GM21447 (cell line): ENCODE measurements at regions not wholly inside any gene's neighbourhood (a gene's known extent, or its start where the extent isn't known, plus 50 kb on each side); places are given as distances from the start of the nearest gene placed in this dataset.
"Not testable (repeated sequence)": the region's sequence is repeated elsewhere in the genome, so short reads cannot be mapped to it uniquely, and the experiment has no call there.

Source experiments
- ATAC-seq: cut with Tn5 transposase; IDR thresholded peaks from one replicate; pipeline ENCODE4 v1.9.1; 2021; ENCODE audit not compliant: unreplicated experiment

DNA sequence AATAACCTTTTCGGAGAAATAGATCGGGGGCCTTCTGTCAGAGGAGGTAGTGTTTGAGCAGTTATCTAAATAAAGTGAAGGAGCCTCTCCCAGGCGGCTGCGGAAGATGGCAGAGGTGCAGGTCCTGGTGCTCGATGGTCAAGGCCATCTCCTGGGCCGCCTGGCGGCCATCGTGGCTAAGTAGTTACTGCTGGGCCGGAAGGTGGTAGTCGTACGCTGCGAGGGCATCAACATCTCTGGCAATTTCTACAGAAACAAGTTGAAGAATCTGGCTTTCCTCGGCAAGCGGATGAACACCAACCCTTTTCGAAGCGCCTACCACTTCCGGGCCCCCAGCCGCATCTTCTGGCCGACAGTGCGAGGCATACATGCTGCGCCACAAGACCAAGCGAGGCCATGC is 186.1 kb downstream of the KTN1 start:
- no peak for ATAC-seq

DNA sequence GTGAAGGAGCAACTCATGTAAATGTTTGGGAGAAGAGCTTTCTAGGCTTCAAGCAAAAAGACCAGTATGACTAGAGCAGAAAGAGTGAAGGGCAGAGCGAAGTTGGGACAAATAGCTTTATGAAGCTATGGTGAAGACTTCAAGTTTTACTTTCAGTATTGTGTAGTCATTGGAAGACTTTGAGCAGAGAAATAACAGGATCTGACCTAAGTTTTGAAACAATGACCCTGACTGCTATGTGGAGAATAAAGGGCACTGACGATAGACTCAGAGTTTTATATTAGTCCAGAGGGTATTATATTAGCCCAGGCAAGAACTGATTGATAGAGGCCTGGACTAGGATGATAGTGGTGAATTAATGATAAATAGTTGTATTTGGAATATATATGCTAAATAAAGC is 187.3 kb downstream of the KTN1 start:
- no peak for ATAC-seq

DNA sequence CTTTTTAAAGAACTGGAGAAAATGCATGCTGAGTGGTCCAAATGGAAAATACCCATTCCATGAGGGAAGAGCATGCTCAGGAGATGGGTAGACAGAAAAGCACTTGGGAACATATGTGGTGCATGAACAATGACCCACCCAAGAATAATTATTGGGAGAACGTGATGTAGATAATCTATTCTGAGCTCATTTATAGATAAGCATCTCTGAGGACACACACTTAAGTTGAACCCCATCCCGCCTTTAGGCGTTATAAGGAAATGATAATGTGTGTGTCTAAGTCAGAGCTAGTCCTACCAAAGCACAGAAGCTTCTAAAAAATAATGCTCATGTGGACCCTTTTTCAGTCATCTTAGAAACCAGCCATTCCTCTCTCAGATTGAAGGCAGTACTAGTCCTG is 189.9 kb downstream of the KTN1 start:
- no peak for ATAC-seq

DNA sequence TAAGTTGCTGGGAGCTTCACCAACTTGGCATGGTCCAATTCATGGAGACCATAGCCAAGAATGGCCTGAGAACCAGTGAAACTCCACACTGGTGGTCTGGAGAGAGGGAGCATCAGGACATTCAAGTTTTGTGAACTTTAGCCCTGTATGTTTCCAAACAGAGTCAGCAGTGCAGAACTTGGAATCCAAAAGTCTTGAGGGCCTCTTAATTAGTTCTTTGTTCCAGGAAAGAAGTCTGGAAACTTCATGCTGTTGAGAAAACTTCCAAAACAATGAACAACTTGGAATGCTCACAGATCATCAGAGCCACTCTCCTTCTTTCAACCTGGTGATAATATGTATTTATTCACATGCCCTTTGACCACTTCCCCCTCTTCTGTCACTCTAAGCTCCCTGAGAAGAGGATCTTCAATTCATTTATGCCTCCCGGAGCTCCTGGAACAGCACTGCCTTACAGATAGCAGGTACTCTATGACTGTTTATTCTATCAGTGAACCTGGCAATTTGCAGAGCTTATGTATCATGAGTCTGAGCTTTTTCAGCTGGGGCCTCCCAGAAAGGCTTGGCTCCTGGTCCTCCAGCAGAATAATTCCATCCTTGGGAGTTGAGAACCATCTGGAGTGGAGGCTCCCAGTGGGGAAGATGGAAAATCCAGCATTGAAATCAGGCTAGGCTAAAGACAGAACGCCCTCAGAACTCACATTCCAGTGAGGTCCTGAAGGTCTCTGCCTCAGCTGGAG is 191.4 kb downstream of the KTN1 start:
- no peak for ATAC-seq

DNA sequence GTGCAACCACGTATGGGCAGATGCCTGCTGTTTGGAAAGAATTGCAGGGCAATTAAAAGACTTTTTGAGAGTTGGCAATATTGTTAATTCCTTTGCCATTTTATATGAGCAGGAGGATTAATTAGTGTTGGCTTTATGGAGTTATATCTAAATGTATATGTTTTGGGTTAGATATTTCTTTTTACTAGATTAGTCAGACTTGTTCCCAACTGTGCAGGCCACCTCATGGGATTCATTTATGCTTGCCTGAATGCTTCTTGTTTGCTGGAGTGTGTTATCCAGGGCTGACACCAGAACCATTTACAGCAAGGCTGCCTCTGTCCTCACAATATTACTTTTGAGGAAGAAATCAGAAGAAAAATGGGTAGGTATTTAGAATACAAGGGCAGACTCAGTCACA is 192.5 kb downstream of the KTN1 start:
- ATAC-seq = no peak

DNA sequence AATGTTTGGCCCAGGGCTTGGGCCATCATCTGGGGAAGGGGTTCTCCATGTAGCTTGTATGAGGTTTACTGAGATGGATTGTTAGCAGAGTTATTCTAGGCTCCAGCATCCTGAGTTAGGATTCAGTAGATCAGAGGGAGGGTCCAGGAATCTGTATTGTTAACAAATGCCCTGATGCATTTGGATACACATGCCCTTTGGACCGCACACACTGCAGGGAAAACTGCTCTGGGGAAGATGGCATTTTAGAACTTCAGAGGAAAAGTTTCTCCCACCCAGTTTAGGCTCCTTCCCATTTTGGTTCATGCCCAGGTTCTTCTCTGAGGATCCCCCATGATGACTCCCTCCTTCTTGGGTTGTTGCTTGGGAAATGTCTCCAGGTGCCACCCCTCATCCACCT is 193.3 kb downstream of the KTN1 start:
- ATAC-seq = no peak

DNA sequence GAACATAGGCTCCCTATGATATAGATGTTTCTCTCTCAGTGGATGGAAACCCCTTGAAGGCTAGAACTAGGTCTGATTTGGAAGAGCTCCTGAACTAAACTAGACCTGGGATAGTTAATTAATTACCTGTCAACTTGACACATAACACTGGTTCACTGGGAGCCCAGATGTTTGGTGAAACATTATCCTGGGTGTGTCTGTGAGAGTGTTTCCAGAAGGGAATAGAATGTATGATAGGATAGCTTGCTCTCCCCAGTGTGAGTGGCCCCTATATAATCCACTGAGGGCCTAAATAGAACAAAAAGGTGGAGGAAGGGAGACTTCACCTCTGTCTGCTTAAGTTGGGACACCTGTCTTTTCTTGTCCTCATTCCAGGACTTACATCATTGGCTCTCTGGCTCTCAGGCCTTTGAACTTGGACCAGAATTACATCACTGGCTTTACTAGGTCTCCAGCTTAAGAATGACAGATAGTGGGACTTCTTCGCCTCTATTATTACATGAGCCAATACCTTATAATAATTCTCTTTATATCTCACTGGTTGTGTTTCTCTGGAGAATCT is 194.1 kb downstream of the KTN1 start:
- no peak for ATAC-seq

DNA sequence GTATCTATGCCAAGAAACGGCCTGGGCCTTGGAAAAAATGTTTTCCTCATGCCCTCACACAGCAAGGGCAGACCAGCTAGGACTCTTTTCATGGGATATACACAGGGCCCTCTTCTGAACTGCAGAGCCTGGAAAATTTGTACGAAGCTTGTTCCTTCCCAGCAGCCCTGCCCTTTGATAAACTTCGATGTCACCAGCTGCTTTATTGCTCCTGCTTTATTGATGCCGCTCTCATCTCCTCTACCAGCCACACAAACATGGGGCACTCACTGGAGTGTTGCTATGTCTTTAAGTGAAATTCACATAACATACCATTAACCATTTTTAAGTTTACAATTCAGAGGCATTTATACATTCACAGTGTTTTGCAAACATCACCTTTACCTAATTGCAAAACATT is 197.9 kb downstream of the KTN1 start:
- no peak for ATAC-seq

DNA sequence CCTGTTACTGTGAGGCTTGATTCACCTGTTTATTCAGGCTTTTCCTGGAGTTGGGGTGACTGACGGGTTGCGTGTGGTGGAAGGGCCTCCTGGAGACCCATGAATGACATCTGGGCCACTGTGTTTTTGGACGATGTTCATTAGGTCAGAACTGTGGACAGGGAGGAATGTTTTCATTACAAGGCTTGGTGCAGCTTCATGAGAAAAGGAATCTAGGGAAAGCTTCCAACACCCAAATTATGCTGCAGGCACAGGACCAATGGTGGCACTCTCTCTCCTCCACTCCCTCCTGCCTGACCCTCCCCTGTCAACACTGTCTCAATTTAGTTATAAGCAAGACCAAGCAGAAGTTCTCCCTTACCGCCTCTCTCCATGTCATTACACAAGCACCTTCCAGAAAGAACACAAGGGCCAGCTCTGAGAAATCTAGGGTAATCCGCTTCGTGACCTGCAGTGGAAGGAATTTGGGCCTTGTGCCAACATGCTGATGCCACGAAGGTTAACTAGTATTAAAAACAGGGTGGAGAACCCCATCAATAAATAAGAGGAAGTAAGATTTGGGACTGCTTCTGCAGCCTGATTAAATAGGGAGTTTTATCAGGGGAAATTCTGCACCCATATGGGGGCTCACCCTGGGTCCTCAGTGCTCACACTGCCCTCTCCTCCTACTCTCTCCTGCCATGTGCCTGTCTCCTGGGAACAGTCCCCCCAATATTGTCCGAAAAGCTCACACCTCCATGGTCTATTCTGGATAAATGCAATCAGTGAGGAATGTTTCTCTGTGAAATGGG is 200.3 kb downstream of the KTN1 start:
- ATAC-seq = no peak

DNA sequence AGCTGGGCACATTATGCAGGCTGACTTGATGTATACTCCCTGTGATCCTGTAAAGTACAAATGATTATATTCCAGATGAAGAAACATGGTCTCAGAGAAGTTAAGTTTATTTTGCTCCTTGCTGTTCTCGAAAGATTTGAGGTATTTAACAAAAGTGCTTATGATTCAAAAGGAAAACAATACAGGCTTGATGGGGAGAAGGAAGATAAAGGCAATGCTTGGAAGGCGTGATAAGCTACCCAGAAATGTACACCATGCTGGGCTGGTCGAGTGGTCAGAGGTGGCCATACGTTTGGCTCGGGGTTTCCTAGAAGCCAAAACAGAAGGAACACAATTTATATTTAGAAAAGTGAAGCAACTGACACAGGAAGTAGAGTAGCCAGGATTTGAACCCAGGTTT is 201.0 kb downstream of the KTN1 start:
- ATAC-seq = no peak

DNA sequence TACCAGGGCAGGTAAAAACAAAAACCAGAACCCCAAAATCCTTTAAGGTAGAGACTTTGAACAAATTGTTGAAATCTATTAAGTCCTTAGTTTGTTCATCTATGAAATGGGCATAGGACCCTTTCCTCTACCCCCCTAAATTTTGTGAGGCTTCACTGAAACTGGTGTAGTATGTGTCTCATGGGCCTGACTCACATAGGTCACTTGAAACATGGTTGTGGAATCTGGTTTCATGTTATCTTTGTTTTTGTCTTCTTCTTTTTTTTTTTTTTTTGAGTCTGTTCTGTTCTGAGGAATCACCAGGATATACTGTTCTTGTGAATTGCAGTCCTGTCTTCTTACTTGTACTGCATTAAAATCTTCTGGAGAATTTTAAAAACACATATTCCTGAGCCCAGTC is 202.2 kb downstream of the KTN1 start:
- no peak for ATAC-seq

DNA sequence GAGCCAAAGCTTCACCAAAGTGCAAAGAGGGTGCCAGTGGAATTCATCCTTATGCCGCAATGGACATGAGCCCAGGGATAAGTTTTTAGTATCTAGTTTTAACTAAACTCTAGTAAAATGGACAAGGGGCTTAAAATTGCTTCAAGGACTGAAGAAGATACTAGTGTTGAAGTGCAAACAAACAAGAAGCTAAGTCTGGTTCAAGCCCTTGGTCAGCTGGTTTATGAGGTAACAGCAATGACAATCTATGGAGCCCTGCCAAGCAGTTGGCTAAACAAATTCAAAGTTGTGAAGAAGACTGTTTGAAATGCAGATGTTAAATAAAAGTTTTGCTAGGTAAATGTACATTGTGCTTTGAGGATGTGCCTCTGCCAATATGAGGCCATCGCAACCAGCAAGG is 209.4 kb downstream of the KTN1 start:
- no peak for ATAC-seq

DNA sequence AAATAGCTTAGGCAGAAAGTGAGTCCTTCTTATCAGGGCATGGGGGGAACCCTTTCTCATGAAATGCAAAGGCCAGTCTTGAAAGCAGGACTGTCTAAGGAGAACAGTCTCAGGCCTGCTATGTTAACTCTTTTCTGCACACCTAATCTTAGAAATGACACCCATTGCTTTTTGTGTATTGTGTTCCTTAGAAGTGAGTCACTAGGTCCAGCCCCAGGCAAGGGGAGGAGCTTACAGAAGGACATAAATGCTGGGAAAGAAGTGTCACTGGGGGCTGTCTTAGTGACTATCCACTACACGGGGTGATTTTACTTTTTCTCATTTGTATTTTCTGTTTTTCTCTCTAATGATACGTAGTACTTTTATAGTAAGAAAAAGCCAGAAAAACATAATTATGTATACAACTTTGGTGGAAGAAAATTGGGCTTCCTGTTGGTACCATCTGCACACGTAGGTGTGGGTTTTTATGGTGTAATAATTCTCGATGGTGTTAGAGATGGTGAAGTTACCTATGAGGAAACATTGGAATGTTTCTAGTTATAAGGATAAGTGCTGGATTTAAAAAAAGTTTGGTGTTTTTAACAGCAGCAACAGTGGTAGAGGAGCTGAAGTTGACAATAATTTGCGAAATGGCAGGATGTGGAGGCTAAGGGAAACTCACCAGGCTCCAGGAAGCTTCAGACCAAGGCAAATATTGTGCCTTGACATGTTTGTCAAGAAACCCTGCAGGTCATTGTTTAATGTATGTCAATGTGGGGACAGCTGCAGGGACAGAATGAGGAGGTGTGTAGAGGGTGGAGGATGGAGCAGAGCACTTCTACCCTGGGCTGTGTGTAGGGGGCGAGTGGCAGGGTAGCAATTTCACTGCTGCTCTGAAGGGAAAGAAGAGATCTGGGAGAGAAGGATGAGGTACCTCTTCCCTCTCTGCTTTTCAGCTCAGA is 214.9 kb downstream of the KTN1 start:
- ATAC-seq = no peak

DNA sequence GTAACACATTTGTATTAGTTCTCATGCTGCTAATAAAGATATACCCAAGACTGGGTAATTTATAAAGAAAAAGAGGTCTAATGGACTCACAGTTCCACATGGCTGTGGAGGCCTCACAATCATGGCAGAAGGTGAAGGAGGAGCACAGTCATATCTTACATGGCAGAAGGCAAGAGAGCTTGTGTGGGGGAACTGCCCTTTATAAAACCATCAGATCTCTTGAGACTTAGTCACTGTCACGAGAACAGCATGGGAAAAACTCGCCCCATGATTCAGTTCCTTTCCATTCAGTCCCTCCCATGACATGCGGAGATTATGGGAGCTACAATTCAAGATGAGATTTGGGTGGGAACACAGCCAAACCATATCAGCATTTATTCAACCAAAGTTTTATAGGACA is 216.5 kb downstream of the KTN1 start:
- not testable (repeated sequence) for ATAC-seq

DNA sequence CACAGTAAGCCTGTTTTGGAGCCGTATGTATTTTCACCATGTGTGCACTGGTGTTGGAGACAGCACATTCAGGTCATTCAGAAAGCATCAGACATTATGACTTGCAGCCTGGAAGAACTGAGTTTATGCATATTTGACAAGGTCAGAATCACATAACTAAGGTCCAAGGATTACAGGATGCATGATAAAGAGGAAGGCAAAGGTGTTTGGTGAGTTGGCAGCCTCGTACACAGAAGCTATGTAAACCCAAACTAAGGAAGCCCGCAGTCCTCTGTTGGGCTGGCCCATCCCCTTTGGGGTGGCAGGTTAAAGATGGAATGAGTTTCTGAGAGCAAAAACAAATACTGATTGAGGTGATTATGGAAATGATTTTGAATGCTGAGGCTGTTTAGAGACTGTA is 218.4 kb downstream of the KTN1 start:
- no peak for ATAC-seq

DNA sequence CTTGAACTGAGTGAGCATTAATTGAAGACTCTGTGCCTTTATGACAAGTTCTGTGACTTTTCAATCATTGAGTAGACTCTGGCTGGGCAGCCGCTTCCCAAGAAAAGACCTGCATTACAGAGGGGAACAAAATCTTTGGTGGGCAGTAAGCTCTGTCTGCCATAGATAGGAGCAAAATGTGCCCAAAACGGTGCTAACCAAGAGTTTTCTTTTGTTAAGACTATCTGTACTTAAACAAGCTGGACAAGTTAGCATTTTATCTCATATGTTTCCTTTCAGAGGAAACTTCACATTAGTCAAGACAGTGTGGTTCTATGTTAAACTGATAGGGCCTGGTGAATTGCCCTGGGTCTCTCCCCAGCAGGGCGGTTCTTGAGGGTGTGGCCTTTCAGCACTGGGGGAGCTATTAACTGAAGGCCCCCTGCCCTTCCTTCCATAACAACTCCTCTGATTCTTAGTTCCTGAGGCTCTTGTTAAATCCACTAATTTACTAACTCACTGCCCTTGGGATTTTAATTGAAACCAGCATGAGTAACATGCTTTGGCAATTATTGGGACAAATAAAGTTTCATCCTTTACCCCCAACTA is 219.6 kb downstream of the KTN1 start:
- no peak for ATAC-seq

DNA sequence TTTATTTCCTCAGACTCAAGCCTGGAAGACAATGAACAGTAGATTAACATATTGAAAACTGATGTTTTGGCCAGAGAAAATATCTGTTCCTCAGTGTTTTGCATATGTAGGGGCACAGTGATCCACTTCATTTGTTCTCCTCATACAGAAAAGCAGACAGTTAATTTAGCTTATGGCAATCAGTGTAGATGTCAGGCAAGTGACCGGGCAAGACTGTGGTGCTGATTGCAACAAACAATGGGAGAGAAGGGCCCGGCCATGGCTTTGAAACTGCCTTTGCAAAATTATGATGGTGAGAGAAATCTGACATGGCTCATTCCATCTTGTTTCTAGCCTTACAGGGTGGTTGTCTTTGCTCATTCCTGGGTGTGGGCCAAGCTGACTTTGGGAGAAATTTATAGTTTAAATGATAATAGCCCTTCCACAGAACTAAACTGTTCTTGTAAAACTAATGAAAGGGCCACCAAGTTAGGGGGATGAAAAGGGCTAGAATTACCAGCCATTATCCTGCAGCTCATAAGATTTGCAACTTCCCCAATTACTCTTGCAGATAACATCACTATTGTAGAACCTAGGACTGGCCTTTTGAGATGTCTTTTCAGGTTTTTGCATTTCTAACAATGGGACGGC is 220.3 kb downstream of the KTN1 start:
- ATAC-seq = no peak

DNA sequence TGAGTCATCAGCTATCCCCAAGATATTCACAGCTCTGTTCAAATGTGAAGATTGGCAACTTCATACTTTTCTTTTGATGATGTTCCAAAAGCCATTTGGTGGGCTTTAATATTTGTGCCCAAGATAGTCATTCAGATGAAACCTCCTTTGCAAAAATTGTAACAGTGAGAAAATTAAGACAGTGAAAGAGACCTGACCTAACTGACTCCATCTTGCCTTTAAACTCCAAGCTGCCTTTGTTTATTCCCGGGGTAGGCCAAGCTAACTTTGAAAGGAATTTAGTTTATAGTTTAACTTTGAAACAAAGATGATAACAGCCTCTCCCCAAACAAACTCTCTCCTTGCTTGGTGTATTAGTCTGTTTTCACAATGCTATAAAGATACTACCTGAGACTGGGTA is 221.1 kb downstream of the KTN1 start:
- no peak for ATAC-seq

DNA sequence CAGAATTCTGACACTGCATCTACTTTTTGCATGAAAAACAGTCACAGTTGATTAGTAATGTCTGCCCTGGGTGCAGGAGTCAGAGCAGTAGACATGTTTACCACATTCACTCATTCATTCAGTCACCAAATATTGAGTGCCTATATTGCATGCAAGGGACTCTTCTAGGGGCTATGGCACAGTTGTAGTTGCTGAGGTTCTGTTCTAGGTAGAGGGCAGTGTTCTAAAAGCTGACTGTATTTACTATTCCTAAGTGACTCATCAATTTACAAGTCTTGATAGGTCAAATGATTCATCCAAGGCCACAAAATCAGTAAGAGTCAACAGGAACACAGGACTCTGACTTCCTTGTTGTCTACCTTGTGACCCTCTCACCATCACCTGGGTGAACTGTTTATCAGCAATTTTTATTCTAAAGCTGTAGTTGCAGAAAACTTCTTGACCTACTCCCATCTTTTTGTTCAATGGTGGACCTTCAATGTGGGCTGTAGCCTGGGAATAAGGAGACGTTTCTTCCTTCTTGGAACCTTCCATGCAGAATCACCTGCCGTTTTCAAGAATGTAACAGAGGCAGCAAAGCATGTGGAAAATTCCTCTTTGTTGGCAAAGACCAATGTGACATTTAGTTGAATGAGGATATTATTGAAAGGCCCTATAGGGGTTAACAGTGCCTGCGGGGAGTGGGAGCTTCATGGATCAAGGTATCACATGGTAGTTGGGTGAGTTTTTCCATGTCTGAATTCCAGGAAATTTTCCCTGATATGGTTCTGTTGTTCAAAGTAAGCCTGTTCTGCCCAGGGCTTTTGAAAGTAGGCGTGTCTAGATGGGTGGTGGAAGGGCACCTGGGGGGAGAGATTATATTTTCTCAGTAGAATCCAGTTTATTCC is 223.2 kb downstream of the KTN1 start:
- ATAC-seq = no peak
